Erythroblast (primary cell): ENCODE measurements at regions not wholly inside any gene's neighbourhood (a gene's known extent, or its start where the extent isn't known, plus 50 kb on each side); places are given as distances from the start of the nearest gene placed in this dataset.

Experiments used
- DNase-seq, 2 experiments: peaks; one replicate each; lab custom pipeline; 2025; lab: John Stamatoyannopoulos, UW
- GATA1 ChIP-seq: IDR thresholded peaks from 2 replicates; pipeline ENCODE4 v1.6.1; 2011; ENCODE audit warnings: low read depth, mild to moderate bottlenecking, control low read depth, low read length, moderate library complexity
- POLR2A ChIP-seq: IDR thresholded peaks from 2 replicates; pipeline ENCODE4 v1.6.1; 2011; ENCODE audit warnings: mild to moderate bottlenecking, low read length

DNA sequence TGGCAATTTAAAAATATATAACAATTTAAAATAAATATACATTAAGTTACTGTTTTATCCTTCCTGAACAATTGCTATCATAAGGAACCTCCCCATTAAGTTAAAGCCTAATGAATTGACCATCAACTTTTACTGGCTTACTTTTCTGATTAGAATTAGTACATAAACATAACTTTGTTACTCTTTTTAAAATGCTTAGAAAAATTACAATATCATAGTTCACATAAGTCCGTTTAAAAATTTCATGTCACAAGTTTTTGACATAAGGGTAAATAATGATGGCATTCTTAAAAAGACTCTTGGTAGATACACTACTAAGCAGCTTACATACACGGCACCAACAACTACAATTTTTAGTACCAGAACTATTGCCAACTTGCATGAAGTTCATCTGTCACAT lies 1308.6 kb downstream of the FSCB start:
- TF ChIP-seq POLR2A (no peak), GATA1 (no peak)
- no peak for DNase-seq

DNA sequence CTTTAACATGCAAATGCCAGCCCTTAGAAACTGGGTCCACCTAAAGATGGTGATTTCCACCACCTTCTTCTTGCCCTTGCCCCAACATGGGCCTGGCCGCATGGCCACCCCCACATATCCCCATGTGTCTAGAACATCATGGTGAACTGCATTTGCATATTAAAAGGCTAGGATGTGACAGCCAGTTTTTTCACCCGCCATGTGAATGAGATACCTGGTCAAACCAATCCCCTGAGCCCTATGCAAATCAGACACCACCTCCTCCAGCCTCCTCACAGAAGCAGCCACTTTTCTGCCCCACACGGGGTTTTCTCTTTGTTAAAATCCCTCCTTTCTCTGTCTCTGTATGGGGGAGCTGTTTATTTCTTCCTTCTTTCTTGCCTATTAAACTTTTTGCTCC lies 1322.5 kb downstream of the FSCB start:
- TF ChIP-seq POLR2A (no peak), GATA1 (no peak)
- no peak for DNase-seq

DNA sequence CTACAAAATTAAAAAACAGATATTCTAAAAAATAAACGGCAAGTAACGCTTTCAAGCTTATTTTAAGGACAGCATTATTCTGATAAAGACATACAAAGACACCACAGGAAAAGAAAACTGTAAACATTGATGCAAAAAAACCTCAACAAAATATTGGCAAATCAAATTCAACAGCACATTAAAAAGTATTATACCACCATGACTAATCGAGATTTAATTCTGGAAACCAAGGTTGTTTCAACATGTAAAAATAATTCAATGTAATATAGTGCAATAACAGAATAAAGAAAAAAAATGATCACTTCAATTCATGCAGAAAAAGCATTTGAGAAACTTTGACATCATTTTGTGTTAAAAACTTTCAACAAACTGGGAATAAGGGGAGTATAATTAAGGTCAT lies 1323.2 kb downstream of the FSCB start:
- TF ChIP-seq GATA1 (no peak), POLR2A (no peak)
- DNase-seq, result no peak

DNA sequence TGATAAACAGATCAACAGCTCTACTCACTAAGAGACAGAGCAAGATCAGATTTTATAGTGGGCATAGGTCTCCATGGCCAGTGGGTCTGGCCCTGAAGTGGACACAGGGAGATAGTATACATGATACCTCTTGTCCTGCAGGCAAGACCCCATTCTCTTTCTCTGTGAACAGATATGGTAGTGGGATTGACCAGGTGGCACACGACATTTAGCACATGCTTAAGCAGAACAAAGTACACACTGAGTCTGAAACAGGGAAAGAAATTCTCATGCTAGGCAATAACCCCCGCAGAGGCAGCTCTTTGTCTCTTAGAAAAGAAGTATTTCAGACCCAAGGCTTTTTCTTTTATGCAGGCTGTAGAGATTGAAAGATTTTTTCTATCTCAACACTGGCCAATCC lies 1331.2 kb downstream of the FSCB start:
- TF ChIP-seq POLR2A (no peak), GATA1 (no peak)
- DNase-seq, result no peak

DNA sequence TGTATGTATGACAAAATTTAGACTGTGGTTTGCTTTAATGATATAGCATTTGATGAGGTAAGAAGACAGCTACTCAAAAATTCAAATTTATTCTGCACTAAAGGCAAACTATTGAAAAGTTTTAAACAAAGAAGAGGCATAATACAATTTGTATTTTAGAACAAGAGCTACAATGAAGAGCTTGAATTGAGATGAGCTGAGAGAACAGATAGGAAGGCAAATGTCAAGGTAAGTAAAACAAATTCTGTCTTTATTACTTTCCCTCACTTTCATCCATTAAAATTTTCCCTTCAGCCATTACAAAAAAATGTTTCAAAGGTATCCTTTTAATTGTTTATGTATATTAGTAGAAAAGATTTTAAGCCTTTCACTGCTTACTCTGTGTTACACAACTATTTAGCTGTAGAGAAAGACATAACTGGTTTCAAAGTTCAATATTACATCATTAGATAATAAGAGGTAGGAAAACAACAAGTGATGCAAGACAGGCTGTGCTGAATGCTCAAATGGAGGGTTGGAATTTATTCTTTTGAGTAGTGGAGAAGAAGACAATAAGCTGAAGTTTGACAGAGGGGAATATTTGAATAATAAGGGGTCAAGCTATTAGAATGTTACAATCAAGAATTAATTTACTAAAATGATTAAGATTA lies 1334.1 kb downstream of the FSCB start:
- TF ChIP-seq GATA1 (no peak), POLR2A (no peak)

DNA sequence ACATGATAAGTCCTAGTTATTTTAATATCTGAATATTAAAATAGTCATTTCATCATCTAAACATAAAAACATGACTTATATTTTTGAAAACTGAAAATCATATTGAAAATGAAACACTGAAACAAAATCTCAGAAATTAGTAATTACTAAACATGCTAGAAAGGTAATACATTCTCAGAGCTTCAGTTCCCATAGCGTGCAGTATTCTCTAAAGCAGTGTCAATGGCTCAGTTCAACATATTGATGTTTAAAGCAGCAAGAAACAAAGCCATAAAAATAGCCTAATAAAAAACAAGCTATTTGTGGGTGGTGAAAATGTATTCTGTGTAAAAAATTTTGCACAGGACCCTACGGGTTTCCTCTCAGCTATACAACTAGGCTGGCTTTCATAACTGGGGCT lies 1337.4 kb downstream of the FSCB start:
- no peak for DNase-seq
- TF ChIP-seq POLR2A (no peak), GATA1 (no peak)

More for the DNA sequence above, 1334.1 kb downstream of the FSCB start:
- DNase-seq, result no peak

DNA sequence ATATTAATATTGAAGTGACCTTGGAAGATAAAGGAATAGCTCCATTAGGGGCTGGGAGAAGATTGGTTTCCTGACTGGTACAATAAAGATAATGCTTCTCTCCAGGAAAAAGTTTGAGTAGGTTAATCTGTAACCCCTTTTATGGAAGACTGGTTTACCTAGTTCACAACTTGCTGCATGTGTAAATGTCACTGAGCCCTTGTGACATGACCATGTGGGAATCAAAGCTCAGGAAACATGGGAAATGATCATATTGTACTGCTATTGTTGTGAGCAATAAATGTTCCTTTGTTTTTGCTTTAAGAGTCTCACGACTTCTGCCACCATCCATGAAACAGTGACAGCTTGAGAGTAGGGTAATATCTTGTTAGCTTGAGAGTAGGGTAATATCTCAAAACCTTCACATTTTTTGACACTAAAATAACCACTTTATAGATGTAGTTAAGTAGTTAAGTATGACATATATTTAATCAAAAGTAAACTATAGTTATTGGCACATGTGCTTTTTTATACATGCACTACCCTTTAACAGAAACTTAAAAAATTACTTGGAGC lies 1338.6 kb downstream of the FSCB start:
- TF ChIP-seq POLR2A (no peak), GATA1 (no peak)

DNA sequence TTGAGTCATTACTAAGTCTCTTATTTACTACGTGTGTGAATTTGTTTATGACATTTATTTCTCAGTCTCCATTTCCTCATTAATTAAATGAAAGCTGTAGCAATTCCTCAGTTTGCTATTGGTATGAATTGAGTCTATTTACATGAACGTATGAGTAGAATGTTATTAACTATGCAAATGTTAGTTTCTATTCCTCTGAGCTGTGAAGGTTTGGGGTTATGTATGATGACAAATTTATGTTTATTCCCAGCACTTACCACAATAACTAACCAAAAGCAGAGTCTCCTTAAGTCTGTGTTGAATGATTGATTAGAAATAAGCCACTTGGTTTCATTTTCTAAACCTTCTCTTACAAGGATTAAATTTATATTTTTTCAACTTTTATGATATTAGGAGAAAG lies 1340.9 kb downstream of the FSCB start:
- no peak for DNase-seq
- TF ChIP-seq POLR2A (no peak), GATA1 (no peak)

More for the DNA sequence above, 1338.6 kb downstream of the FSCB start:
- DNase-seq, result no peak

DNA sequence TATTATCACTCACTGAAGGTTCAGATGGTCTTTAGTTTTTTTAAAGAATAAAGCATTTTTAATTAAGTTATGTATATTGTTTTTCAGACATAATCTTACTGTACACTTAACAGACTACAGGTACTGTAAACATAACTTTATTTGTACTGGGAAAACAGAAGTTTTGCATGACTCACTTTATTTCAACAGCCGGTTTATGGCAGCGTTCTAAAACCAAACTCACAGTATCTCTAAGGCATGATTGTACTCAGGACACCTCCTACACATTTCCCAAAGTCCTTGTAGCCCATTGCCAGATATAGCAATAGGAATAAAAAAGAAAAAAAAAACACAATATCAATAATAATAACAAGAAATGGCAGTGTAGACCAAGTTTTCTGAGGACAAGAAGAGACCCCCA lies 1341.4 kb downstream of the FSCB start:
- no peak for DNase-seq

DNA sequence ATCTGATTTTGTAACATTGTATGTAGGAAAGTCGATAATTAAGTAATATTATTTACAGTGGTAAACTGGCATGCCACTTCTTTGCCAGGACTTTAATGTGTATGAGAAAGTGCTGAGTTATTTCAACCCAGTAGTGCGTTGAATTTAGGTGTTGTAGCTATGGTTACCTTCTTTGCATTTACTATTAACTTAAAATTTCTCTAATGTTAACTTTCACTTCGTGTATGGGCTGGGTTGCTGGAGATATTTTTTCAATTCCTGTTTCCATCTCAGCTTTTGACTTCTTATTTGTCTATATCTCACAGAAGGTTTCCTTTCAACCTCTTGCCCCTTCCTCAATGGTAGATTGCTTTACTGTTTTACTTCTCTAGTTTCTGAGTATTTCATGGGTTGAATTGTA lies 1345.6 kb downstream of the FSCB start:
- TF ChIP-seq GATA1, result no peak
- TF ChIP-seq POLR2A, result no peak
- DNase-seq, result no peak

More for the DNA sequence above, 1341.4 kb downstream of the FSCB start:
- no peak for TF ChIP-seq GATA1
- TF ChIP-seq POLR2A, result no peak

DNA sequence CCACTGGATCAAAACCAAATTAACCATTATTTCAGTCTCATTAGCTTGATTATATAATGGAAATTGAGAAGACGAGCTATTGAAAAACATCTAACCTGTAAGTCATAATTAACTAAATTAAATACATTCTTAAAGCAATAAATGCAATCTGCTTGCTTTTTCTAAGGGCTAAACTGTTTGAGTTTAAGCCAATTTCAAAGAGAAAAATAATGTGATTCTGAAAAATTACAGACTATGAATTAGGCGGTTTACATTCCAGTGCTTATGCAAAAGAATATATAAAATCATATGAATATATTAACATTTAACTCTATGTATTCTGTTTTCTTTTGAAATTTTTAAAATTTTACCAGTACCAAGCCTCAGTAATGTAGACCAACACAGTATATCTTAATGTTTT lies 1349.4 kb downstream of the FSCB start:
- no peak for TF ChIP-seq POLR2A
- TF ChIP-seq GATA1, result no peak

DNA sequence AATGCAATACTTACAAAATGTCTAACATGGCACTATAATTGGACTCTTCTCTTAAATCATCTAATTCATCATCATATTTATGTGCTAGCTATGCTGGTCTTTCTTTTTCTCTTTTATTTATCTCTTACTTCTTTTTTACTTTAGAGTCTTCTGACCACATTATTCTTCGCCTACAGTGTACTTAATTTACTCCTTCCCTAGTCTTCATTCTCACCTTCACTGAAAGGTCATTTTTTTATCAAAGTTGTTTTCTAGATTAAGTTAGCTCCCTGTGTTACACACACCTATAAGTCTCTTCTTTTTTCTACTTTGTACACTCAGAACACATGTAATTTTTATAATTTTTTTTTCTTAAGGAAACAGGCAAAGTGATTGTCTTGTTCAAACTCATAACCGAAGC lies 1351.2 kb downstream of the FSCB start:
- DNase-seq, result no peak
- TF ChIP-seq POLR2A (no peak), GATA1 (no peak)

More for the DNA sequence above, 1349.4 kb downstream of the FSCB start:
- DNase-seq, result no peak

DNA sequence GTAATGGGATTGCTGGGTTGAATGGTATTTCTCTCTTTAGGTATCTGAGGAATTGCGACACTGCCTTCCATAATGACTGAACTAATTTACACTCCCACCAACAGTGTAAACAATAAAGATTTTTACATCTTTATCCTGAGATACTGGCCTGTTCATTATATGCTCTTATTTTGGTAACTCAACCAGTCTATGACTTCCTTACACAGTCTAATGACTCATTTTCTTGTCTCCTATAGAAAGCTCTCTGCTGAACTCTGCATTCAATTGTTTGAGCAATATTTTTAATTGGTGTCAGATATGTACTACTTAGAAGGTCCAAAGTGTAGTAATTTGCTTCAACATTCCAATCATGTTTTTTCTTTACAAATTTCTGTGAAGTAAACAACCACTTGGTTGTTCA lies 1351.8 kb downstream of the FSCB start:
- DNase-seq, result no peak
- TF ChIP-seq GATA1 (no peak), POLR2A (no peak)

DNA sequence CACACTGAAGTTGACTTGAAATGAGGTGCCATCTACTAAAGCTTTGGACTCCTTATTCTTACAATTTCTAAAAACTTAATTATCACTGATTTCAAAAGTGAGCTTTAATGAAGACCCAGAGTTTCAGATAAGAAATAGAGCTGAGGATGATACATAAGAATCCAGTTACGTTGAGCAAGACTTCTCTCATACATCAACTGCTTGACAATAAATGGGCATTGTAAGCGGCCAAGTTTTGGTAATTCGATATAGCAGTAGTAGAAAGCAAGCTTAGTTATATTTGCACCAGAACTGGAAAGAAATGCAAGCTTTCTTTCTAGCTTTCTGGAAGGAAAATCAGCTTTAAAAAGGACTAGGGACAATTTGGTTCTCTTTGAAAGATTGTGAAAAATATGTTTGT lies 1359.6 kb downstream of the FSCB start:
- no peak for DNase-seq
- TF ChIP-seq GATA1 (no peak), POLR2A (no peak)

DNA sequence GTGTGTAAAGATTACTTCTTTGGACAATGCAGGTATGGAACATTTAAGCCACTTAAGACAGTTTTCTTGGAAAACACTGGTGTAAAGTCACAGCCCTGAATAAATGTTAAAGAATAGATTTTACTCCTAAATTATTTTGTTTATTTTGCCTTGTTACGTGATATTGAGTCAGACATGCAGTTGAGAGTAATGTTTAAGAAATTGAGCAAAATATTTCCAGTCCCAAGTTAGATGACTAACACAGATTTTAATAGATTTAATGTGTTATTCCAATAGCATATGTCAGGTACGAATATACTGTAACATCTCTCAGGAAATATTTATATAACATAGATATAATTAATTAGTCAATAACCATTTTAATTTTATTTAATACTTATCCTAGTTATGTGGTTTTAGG lies 1361.7 kb downstream of the FSCB start:
- TF ChIP-seq GATA1, result no peak
- no peak for TF ChIP-seq POLR2A
- DNase-seq, result no peak
